ENCODE measurements at regions not wholly inside any gene's neighbourhood (a gene's known extent, or its start where the extent isn't known, plus 50 kb on each side); places are given as distances from the start of the nearest gene placed in this dataset.

DNA sequence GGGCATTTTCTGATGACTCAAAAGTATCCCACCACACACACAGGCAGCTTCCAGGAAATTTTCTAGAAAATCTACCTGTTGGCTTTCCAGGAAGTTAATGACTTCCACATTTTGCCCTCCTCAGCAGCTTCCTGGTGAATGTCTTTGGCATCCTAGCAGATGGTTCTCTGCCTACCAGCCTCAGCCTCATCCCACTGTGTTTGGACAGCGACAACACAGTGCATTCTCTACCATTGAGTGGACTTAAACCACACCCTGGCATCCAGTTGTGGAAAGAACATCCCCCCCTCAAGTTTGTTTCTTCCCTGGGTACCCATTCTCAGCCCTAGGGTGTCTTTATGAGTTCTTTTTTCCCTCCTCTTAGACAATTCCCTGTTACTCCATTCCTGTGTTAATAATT, 50.8 kb upstream of the GADL1 start:
- ChIA-PET POLR2A (ENCODE audit: low non-redundant PET) (no interaction called here), CTCF (no interaction called here)

DNA sequence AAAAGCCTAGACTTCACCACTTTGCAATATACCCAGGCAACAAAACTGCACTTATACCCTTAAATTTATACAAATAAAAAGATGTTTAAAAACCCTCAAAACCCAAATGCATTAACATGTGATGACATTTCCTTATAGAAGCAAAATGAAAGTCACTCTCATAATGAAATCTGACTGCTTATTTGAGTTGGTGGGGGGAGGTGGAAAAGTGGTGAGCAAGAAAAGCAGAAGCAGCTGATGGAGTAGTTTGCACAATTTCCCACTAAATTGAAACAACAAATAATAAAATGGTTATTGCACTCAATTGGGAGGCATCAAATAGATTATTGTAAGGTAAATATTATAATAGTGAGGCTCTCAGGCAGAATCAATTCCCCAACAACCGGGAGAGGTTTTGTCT, 54.0 kb upstream of the GADL1 start:
- CTCF ChIA-PET: no interaction called here
- TF ChIP-seq, protein P1, sequence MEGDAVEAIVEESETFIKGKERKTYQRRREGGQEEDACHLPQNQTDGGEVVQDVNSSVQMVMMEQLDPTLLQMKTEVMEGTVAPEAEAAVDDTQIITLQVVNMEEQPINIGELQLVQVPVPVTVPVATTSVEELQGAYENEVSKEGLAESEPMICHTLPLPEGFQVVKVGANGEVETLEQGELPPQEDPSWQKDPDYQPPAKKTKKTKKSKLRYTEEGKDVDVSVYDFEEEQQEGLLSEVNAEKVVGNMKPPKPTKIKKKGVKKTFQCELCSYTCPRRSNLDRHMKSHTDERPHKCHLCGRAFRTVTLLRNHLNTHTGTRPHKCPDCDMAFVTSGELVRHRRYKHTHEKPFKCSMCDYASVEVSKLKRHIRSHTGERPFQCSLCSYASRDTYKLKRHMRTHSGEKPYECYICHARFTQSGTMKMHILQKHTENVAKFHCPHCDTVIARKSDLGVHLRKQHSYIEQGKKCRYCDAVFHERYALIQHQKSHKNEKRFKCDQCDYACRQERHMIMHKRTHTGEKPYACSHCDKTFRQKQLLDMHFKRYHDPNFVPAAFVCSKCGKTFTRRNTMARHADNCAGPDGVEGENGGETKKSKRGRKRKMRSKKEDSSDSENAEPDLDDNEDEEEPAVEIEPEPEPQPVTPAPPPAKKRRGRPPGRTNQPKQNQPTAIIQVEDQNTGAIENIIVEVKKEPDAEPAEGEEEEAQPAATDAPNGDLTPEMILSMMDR (conservative IDR thresholded peaks at IDR 0.05; ENCODE audit: low read depth): no peak
- H3K27ac ChIP-seq: no peak overlapping the region
- DNase-seq (ENCODE audit: low spot score): no peak
- POLR2A ChIA-PET (ENCODE audit: low non-redundant PET): no interaction called here

More for the DNA sequence above, 50.8 kb upstream of the GADL1 start:
- no peak overlapping the region for H3K27ac ChIP-seq
- no peak for DNase-seq (ENCODE audit: low spot score)
- TF ChIP-seq, protein P1 (conservative IDR thresholded peaks at IDR 0.05; ENCODE audit: low read depth): no peak

DNA sequence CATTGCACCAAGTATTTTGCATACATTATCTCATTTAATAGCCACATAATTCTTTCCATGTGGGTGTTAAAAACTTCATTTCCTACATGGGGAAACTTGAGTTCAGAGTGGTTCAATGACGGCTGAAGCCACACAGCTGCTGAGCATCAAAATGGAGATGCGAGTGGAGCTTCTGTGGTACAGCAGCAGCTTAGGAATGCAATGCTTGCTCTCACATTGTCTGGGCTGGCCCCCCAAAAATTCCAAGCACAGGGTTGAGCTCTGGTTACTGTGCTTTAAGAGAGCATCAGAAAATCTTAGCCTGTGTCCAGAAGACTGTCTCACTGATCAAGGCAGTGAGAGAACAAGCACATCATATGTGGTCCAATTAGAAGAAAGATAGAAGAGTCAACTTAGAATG, 57.4 kb upstream of the GADL1 start:
- H3K27ac ChIP-seq: no peak overlapping the region
- no peak for DNase-seq (ENCODE audit: low spot score)
- POLR2A ChIA-PET (ENCODE audit: low non-redundant PET): no interaction called here
- TF ChIP-seq, protein P1 (conservative IDR thresholded peaks at IDR 0.05; ENCODE audit: low read depth): no peak
- CTCF ChIA-PET: interaction anchor here (0.6 kb wide), 1 partner anchor 227 kb away, joined by 4 read pairs; no protein-coding TSS in a partner anchor

DNA sequence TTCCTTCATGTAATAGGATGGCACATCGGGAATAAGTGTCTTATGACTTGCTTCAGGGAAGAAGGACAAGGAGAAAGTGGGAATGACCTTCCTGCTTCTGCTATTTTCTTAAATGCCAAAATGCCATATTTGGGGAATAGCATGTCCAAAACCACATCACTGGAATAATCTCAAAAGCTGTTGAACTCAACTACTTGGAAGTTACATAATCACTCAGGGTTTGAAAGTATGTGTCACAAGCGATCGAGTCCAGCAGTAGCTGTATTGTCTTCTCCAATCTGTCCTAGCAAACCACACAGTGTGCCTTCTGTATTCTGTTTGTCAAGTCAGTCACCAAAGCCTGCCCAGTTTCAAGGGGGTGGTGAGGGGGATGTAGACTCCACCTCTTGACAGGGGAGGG, 58.3 kb upstream of the GADL1 start:
- CTCF ChIA-PET: no interaction called here
- DNase-seq (ENCODE audit: low spot score): no peak
- POLR2A ChIA-PET (ENCODE audit: low non-redundant PET): no interaction called here
- no peak overlapping the region for H3K27ac ChIP-seq
- TF ChIP-seq, protein P1 (conservative IDR thresholded peaks at IDR 0.05; ENCODE audit: low read depth): no peak

DNA sequence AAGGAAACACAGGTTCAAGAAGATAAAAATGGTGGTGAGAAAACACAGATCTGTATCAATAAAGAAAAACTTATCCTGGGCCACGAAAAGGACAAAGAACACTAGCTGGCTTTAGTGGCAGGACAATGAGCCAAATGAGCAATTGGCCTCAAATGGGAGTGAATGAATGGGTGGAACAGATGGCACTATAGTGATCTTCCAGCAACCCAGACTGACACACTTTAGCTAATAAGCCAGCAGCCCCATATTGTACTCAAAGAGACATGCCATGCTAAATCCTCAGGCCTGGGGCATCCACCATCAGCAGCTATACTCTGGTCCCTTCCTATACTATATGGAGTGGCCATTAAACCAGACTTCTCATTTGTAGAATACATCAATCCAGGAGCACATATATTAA, 60.0 kb upstream of the GADL1 start:
- ChIA-PET POLR2A (ENCODE audit: low non-redundant PET) (no interaction called here), CTCF (interaction anchor here (0.6 kb wide), 1 partner anchor 324 kb away, joined by 3 read pairs; no protein-coding TSS in a partner anchor)
- no peak for DNase-seq (ENCODE audit: low spot score)
- H3K27ac ChIP-seq: no peak overlapping the region
- TF ChIP-seq, protein P1 (conservative IDR thresholded peaks at IDR 0.05; ENCODE audit: low read depth): no peak

DNA sequence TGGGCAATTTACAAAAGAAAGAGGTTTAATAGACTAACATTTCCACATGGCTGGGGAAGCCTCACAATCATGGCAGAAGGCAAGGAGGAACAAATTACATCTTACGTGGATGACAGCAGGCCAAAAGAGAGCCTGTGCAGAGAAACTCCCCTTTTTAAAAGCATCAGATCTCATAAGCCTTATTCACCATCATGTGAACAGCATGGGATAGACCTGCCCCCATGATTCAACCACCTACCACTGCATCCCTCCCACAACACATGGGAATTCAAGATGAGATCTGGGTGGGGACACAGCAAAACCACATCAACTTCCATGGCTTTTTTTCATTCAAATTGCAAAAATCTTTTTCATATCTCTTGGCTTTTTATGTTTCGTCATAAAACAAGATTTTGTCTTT, 67.6 kb upstream of the GADL1 start:
- ChIA-PET CTCF (no interaction called here), POLR2A (ENCODE audit: low non-redundant PET) (no interaction called here)
- no peak overlapping the region for H3K27ac ChIP-seq
- DNase-seq (ENCODE audit: low spot score): no peak
- TF ChIP-seq, protein P1 (conservative IDR thresholded peaks at IDR 0.05; ENCODE audit: low read depth): no peak

DNA sequence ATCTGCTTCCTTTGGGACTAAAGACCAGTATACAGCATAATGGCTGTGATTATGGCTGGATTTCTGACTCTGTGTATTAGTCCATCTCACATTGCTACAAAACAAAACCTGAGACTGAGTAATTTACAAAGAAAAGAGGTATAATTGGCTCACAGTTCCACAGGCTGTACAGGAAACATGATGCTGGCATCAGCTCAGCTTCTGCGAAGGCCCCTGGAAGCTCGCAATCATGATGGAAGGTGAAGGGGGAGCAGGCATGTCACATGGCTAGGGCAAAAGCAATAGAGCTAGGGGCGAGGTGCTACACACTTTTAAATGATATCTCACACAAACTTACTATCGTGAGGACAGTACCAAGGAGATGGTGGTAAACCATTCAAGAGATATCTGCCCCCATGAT, 68.0 kb upstream of the GADL1 start:
- TF ChIP-seq, protein P1 (conservative IDR thresholded peaks at IDR 0.05; ENCODE audit: low read depth): no peak
- no peak for DNase-seq (ENCODE audit: low spot score)
- POLR2A ChIA-PET (ENCODE audit: low non-redundant PET): no interaction called here
- H3K27ac ChIP-seq: no peak overlapping the region
- CTCF ChIA-PET: no interaction called here
